ENCODE measurements at regions not wholly inside any gene's neighbourhood (a gene's known extent, or its start where the extent isn't known, plus 50 kb on each side); places are given as distances from the start of the nearest gene placed in this dataset.

DNA sequence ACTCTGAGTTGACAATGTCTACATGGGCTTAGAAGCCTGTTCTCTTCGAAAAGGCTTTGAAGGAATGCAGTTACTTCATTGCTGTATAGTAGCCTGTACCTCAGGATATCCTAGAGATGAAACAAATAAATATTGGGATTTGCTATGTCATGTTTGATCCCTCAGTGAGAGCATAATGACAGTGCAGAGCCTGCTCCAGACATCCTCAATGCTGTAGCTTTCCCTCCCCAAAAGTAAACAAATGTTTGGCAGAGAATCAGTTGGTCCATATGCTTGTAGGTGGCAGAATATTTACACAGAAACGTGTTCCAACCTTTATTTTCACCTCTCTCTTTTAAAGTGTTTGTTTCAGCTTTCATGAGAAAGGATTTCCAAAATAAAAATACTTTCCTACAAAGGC, 515.3 kb upstream of the SGCG start:
- TF ChIP-seq FOXP2 (optimal IDR thresholded peaks at IDR 0.05; ENCODE audit: borderline replicate concordance, extremely low read depth, extremely low read length, insufficient read depth) (no peak), SIN3A (IDR thresholded peaks at IDR 0.05; ENCODE audit: borderline replicate concordance, insufficient read depth, low read length) (no peak), TAF1 (IDR thresholded peaks at IDR 0.05; ENCODE audit: borderline replicate concordance, insufficient read depth, low read length) (no peak), POLR2AphosphoS5 (IDR thresholded peaks at IDR 0.05; ENCODE audit: low read depth, low read length) (no peak)
- TF ChIP-seq, protein P1, sequence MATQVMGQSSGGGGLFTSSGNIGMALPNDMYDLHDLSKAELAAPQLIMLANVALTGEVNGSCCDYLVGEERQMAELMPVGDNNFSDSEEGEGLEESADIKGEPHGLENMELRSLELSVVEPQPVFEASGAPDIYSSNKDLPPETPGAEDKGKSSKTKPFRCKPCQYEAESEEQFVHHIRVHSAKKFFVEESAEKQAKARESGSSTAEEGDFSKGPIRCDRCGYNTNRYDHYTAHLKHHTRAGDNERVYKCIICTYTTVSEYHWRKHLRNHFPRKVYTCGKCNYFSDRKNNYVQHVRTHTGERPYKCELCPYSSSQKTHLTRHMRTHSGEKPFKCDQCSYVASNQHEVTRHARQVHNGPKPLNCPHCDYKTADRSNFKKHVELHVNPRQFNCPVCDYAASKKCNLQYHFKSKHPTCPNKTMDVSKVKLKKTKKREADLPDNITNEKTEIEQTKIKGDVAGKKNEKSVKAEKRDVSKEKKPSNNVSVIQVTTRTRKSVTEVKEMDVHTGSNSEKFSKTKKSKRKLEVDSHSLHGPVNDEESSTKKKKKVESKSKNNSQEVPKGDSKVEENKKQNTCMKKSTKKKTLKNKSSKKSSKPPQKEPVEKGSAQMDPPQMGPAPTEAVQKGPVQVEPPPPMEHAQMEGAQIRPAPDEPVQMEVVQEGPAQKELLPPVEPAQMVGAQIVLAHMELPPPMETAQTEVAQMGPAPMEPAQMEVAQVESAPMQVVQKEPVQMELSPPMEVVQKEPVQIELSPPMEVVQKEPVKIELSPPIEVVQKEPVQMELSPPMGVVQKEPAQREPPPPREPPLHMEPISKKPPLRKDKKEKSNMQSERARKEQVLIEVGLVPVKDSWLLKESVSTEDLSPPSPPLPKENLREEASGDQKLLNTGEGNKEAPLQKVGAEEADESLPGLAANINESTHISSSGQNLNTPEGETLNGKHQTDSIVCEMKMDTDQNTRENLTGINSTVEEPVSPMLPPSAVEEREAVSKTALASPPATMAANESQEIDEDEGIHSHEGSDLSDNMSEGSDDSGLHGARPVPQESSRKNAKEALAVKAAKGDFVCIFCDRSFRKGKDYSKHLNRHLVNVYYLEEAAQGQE (IDR thresholded peaks at IDR 0.05; ENCODE audit: insufficient read depth in 1 of 2, low read depth in 2 of 2, low read length in 2 of 2): no peak

DNA sequence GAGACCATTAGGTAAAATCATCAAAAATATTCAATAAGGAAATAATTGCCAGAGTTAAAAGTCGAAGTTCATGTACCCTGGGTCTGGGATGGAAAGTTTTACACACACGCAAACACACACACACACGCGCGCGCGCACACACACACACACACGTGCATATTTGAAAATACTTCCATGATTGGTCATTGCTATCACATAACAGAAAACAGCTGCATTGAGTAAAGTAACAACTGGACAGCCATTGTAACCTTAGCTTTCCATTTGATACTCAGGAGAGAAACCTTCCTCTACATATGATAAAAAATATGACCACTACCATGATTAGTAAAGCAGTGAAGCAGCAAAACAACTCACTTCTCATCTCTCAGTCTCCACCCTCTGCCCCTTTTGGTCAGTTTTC, 490.0 kb upstream of the SGCG start:
- no peak for TF ChIP-seq SIN3A (IDR thresholded peaks at IDR 0.05; ENCODE audit: borderline replicate concordance, insufficient read depth, low read length)
- TF ChIP-seq TAF1 (IDR thresholded peaks at IDR 0.05; ENCODE audit: borderline replicate concordance, insufficient read depth, low read length): no peak
- no peak for TF ChIP-seq POLR2AphosphoS5 (IDR thresholded peaks at IDR 0.05; ENCODE audit: low read depth, low read length)
- no peak for TF ChIP-seq FOXP2 (optimal IDR thresholded peaks at IDR 0.05; ENCODE audit: borderline replicate concordance, extremely low read depth, extremely low read length, insufficient read depth)
- TF ChIP-seq, protein P1 (IDR thresholded peaks at IDR 0.05; ENCODE audit: insufficient read depth in 1 of 2, low read depth in 2 of 2, low read length in 2 of 2): no peak

DNA sequence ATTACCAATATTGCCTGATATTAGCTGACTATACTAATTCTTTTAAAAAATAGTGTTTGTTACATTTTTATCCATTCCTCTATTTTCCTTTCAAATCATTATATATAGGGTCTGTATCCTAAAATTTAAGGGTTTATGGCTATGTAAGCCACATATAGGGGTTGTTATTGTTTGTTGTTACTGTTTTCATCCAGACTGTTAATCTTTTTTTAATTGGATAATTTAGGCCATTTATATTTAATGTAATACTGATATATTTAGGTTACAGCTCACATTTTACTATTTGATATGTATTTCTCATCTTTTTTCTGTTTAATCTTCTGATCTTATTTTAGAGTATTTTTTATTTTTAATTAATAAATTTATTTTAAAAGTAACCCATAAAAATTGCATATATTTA, 487.1 kb upstream of the SGCG start:
- TF ChIP-seq, protein P1 (IDR thresholded peaks at IDR 0.05; ENCODE audit: insufficient read depth in 1 of 2, low read depth in 2 of 2, low read length in 2 of 2): no peak
- no peak for TF ChIP-seq TAF1 (IDR thresholded peaks at IDR 0.05; ENCODE audit: borderline replicate concordance, insufficient read depth, low read length)
- no peak for TF ChIP-seq SIN3A (IDR thresholded peaks at IDR 0.05; ENCODE audit: borderline replicate concordance, insufficient read depth, low read length)
- TF ChIP-seq FOXP2 (optimal IDR thresholded peaks at IDR 0.05; ENCODE audit: borderline replicate concordance, extremely low read depth, extremely low read length, insufficient read depth): no peak
- no peak for TF ChIP-seq POLR2AphosphoS5 (IDR thresholded peaks at IDR 0.05; ENCODE audit: low read depth, low read length)

DNA sequence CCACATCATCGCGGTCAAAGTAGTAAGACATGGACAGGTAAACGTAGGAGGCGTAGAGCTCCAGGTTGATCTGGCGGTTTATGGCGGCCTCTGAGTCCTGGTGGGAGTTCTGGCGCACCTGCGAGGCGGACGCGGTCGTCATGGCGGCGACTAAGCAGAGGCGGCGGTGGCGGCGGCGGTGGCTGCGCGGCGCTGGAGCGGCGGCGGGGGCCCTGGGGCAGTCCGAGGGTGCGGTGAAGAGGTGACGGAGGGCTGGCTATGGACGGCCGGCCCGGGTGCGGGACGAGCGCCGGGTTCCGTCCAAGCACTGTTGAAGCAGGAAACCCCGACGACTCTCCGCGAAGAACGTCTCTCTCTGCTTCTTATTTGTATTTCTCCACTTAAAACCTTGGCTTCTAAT, 484.3 kb upstream of the SGCG start:
- TF ChIP-seq FOXP2 (optimal IDR thresholded peaks at IDR 0.05; ENCODE audit: borderline replicate concordance, extremely low read depth, extremely low read length, insufficient read depth) (no peak), TAF1 (IDR thresholded peaks at IDR 0.05; ENCODE audit: borderline replicate concordance, insufficient read depth, low read length) (no peak), POLR2AphosphoS5 (IDR thresholded peaks at IDR 0.05; ENCODE audit: low read depth, low read length) (no peak), SIN3A (IDR thresholded peaks at IDR 0.05; ENCODE audit: borderline replicate concordance, insufficient read depth, low read length) (no peak)

DNA sequence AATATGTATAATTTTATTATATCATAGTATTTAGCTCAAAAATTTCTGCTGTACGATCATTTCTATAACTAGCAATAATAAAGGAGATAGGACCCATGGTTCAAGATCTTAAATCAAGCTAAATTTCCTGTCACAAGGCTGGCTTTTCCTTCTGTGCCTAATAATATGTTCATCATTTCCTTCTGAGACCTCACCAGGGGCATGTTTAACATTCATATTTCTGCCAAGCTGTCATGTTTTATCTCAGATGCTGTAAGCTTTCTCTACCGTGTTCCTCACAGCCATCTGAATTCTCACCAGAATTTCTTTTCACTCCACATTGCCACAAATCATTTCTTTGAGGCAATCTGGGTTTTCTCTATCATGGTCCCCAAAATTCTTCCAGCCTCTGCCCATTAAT, 482.3 kb upstream of the SGCG start:
- TF ChIP-seq SIN3A (IDR thresholded peaks at IDR 0.05; ENCODE audit: borderline replicate concordance, insufficient read depth, low read length) (no peak), TAF1 (IDR thresholded peaks at IDR 0.05; ENCODE audit: borderline replicate concordance, insufficient read depth, low read length) (no peak), POLR2AphosphoS5 (IDR thresholded peaks at IDR 0.05; ENCODE audit: low read depth, low read length) (no peak), FOXP2 (optimal IDR thresholded peaks at IDR 0.05; ENCODE audit: borderline replicate concordance, extremely low read depth, extremely low read length, insufficient read depth) (no peak)
- TF ChIP-seq, protein P1 (IDR thresholded peaks at IDR 0.05; ENCODE audit: insufficient read depth in 1 of 2, low read depth in 2 of 2, low read length in 2 of 2): no peak
